Endothelial cell of umbilical vein (primary cell): ENCODE measurements at regions not wholly inside any gene's neighbourhood (a gene's known extent, or its start where the extent isn't known, plus 50 kb on each side); places are given as distances from the start of the nearest gene placed in this dataset.

Source experiments
- EZH2 ChIP-seq: IDR thresholded peaks from 2 replicates; pipeline ENCODE4 v1.6.1; 2012; ENCODE audit warnings: borderline replicate concordance, low read depth, mild to moderate bottlenecking, moderate library complexity, low read length, inconsistent platforms; ENCODE audit not compliant: severe bottlenecking
- POLR2AphosphoS5 ChIP-seq: IDR thresholded peaks from 2 replicates; pipeline ENCODE4 v1.6.1; 2012; ENCODE audit warnings: low read depth, mild to moderate bottlenecking, control low read depth, low read length, moderate library complexity; ENCODE audit not compliant: insufficient read depth
- TF ChIP-seq, protein P1 (sequence below), 2 donors: IDR thresholded peaks; 1 replicate in 1 of 2; 2 replicates in 1 of 2; pipeline ENCODE4 v1.5.1; 2011; ENCODE audit warnings: low read length in 2 of 2, mild to moderate bottlenecking in 2 of 2, moderate library complexity in 2 of 2, control low read depth in 1 of 2, inconsistent platforms in 1 of 2, low read depth in 1 of 2; ENCODE audit not compliant: insufficient read depth in 1 of 2; ENCODE audit errors: extremely low read depth in 1 of 2

DNA sequence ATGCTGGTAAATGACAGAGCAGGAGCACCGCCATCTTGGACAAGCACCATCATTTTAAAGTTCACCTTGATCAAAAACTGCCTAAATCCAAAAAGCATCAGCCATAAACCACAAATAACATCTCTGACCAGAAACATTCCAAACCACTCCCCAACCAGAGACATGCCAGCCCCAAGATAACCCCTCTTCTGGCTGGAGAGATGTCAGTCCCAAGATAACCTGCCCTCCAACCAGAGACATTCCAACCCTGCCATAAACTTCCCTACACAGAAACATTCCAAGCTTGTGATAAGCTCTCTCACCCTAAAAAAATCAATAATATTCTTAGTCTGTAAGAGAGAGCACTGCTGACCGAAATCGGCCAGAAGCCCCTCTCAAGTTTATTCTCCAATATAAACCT is 659.3 kb downstream of the XPNPEP1 start:
- TF ChIP-seq, protein P1, sequence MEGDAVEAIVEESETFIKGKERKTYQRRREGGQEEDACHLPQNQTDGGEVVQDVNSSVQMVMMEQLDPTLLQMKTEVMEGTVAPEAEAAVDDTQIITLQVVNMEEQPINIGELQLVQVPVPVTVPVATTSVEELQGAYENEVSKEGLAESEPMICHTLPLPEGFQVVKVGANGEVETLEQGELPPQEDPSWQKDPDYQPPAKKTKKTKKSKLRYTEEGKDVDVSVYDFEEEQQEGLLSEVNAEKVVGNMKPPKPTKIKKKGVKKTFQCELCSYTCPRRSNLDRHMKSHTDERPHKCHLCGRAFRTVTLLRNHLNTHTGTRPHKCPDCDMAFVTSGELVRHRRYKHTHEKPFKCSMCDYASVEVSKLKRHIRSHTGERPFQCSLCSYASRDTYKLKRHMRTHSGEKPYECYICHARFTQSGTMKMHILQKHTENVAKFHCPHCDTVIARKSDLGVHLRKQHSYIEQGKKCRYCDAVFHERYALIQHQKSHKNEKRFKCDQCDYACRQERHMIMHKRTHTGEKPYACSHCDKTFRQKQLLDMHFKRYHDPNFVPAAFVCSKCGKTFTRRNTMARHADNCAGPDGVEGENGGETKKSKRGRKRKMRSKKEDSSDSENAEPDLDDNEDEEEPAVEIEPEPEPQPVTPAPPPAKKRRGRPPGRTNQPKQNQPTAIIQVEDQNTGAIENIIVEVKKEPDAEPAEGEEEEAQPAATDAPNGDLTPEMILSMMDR (IDR thresholded peaks at IDR 0.05; ENCODE audit: extremely low read depth in 1 of 2, insufficient read depth in 1 of 2, low read depth in 1 of 2, low read length in 2 of 2): no peak
- TF ChIP-seq EZH2 (no peak), POLR2AphosphoS5 (no peak)
